ENCODE measurements at regions not wholly inside any gene's neighbourhood (a gene's known extent, or its start where the extent isn't known, plus 50 kb on each side); places are given as distances from the start of the nearest gene placed in this dataset.

- Histone ChIP-seq H3K36me3 (ENCODE audit: insufficient read depth, low read length) (no peaks in the 10 kb centered on the region), H3K9me3 (ENCODE audit: insufficient read depth, low read depth, low read length) (peaks cover 3% of the 10 kb centered on the region), H4K20me1 (ENCODE audit: insufficient read depth, low read length) (no peaks in the 10 kb centered on the region), H3K9ac (ENCODE audit: low read length) (no peak overlapping the region), H3K27ac (ENCODE audit: low read depth, low read length) (no peak overlapping the region), H3K4me1 (ENCODE audit: insufficient read depth, low read length) (no peaks in the 10 kb centered on the region), H3K4me3 (ENCODE audit: insufficient read depth, low read depth, low read length) (no peak overlapping the region), H3K27me3 (ENCODE audit: insufficient read depth, low read length) (no peaks in the 10 kb centered on the region), H2AFZ (ENCODE audit: low read depth, low read length) (no peak overlapping the region), H3K4me2 (ENCODE audit: low read length) (no peak overlapping the region), H3K79me2 (ENCODE audit: insufficient read depth, low read length) (no peaks in the 10 kb centered on the region)
- peak; percentile 27 for TF ChIP-seq CTCF (IDR thresholded peaks at IDR 0.05; ENCODE audit: insufficient read depth, low read depth, low read length)
- TF ChIP-seq EZH2 (IDR thresholded peaks at IDR 0.05; ENCODE audit: insufficient read depth, low read length) = no peak
- Mint-ChIP-seq H3K9me3 (ENCODE audit: unreplicated experiment) (peaks cover 2% of the 10 kb centered on the region), H3K4me3 (ENCODE audit: unreplicated experiment) (no peak overlapping the region), H3K4me1 (ENCODE audit: low read depth, unreplicated experiment) (peaks cover 6% of the 10 kb centered on the region), H3K27ac (ENCODE audit: unreplicated experiment) (no peak overlapping the region), H3K36me3 (ENCODE audit: low read depth, unreplicated experiment) (no peaks in the 10 kb centered on the region), H3K27me3 (ENCODE audit: low read depth, unreplicated experiment) (no peaks in the 10 kb centered on the region)
- peak; percentile 13 for DNase-seq (ENCODE audit: low read depth)
- no peak for FAIRE-seq
Observed at GRCh38 chr11:41612415-41612814, 153.0 kb upstream of the LRRC4C start.

DNA sequence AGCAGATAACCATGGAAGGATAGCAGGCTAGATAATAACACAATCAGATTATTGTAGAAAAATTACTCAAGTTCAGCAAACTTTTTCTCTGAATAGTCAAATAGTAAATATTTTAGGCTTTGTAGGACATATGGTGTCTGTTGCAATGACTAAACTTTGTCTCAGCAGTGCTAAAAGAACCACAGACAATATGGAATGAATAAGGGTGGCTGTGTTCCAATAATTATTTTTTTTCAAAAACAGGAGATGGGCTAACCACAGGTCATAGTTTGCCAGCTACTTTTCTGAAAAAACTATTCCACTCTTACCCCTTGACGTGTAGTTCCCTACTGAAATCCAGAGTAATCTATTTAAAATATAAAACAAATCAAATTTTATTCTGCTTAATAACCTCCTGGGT, 153.9 kb upstream of the LRRC4C start:
- H3K4me3 Mint-ChIP-seq (ENCODE audit: unreplicated experiment) = no peak overlapping the region
- DNase-seq (ENCODE audit: low read depth) = peak; percentile 60
- H3K9me3 Mint-ChIP-seq (ENCODE audit: unreplicated experiment) = peaks cover 2% of the 10 kb centered on the region
- Histone ChIP-seq H3K4me3 (ENCODE audit: insufficient read depth, low read depth, low read length) (no peak overlapping the region), H2AFZ (ENCODE audit: low read depth, low read length) (no peak overlapping the region), H3K27ac (ENCODE audit: low read depth, low read length) (no peak overlapping the region), H4K20me1 (ENCODE audit: insufficient read depth, low read length) (no peaks in the 10 kb centered on the region), H3K27me3 (ENCODE audit: insufficient read depth, low read length) (no peaks in the 10 kb centered on the region), H3K4me1 (ENCODE audit: insufficient read depth, low read length) (no peaks in the 10 kb centered on the region), H3K4me2 (ENCODE audit: low read length) (no peak overlapping the region), H3K9ac (ENCODE audit: low read length) (no peak overlapping the region), H3K79me2 (ENCODE audit: insufficient read depth, low read length) (no peaks in the 10 kb centered on the region), H3K36me3 (ENCODE audit: insufficient read depth, low read length) (no peaks in the 10 kb centered on the region), H3K9me3 (ENCODE audit: insufficient read depth, low read depth, low read length) (peaks cover 3% of the 10 kb centered on the region)
- peaks cover 6% of the 10 kb centered on the region for H3K4me1 Mint-ChIP-seq (ENCODE audit: low read depth, unreplicated experiment)
- H3K36me3 Mint-ChIP-seq (ENCODE audit: low read depth, unreplicated experiment) = no peaks in the 10 kb centered on the region
- TF ChIP-seq CTCF (IDR thresholded peaks at IDR 0.05; ENCODE audit: insufficient read depth, low read depth, low read length) (no peak), EZH2 (IDR thresholded peaks at IDR 0.05; ENCODE audit: insufficient read depth, low read length) (no peak)
- no peak overlapping the region for H3K27ac Mint-ChIP-seq (ENCODE audit: unreplicated experiment)
- FAIRE-seq = no peak
- H3K27me3 Mint-ChIP-seq (ENCODE audit: low read depth, unreplicated experiment) = no peaks in the 10 kb centered on the region

DNA sequence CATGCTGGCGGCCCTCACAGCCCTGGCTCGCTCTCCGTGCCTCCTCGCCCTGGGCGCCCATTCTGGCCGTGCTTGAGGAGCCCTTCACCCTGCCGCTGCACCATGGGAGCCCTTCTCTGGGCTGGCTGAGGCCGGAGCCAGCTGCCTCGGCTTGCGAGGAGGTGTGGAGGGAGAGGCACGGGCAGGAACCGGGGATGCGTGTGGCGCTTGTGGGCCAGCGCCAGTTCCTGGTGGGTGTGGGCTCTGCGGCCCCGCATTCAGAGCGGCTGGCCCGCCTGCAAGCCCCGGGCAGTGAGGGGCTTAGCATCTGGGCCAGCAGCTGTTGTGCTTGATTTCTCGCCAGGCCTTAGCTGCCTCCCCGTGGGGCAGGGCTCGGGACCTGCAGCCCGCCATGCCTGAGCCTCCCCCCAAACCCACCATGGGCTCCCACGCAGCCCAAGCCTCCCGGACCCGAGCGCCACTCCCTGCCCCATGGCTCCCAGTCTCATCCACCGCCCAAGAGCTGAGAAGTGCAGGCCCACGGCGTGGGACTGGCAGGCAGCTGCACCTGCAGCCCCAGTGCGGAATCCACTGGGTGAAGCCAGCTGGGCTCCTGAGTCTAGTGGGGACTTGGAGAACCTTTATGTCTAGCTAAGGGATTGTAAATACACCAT, 163.4 kb upstream of the LRRC4C start:
- Histone ChIP-seq H3K27me3 (ENCODE audit: insufficient read depth, low read length) (no peaks in the 10 kb centered on the region), H3K27ac (ENCODE audit: low read depth, low read length) (no peak overlapping the region), H4K20me1 (ENCODE audit: insufficient read depth, low read length) (no peaks in the 10 kb centered on the region), H2AFZ (ENCODE audit: low read depth, low read length) (no peak overlapping the region), H3K79me2 (ENCODE audit: insufficient read depth, low read length) (no peaks in the 10 kb centered on the region), H3K9me3 (ENCODE audit: insufficient read depth, low read depth, low read length) (peaks cover 2% of the 10 kb centered on the region), H3K36me3 (ENCODE audit: insufficient read depth, low read length) (no peaks in the 10 kb centered on the region), H3K9ac (ENCODE audit: low read length) (no peak overlapping the region), H3K4me2 (ENCODE audit: low read length) (no peak overlapping the region), H3K4me1 (ENCODE audit: insufficient read depth, low read length) (no peaks in the 10 kb centered on the region), H3K4me3 (ENCODE audit: insufficient read depth, low read depth, low read length) (no peak overlapping the region)
- H3K27ac Mint-ChIP-seq (ENCODE audit: unreplicated experiment) = no peak overlapping the region
- FAIRE-seq (no peak), DNase-seq (ENCODE audit: low read depth) (no peak)
- H3K4me3 Mint-ChIP-seq (ENCODE audit: unreplicated experiment) = no peak overlapping the region
- H3K36me3 Mint-ChIP-seq (ENCODE audit: low read depth, unreplicated experiment) = no peaks in the 10 kb centered on the region
- no peak for TF ChIP-seq CTCF (IDR thresholded peaks at IDR 0.05; ENCODE audit: insufficient read depth, low read depth, low read length)
- TF ChIP-seq EZH2 (IDR thresholded peaks at IDR 0.05; ENCODE audit: insufficient read depth, low read length) = no peak
- no peaks in the 10 kb centered on the region for H3K4me1 Mint-ChIP-seq (ENCODE audit: low read depth, unreplicated experiment)
- peaks cover 6% of the 10 kb centered on the region for H3K9me3 Mint-ChIP-seq (ENCODE audit: unreplicated experiment)
- H3K27me3 Mint-ChIP-seq (ENCODE audit: low read depth, unreplicated experiment) = no peaks in the 10 kb centered on the region
